ENCODE measurements at regions not wholly inside any gene's neighbourhood (a gene's known extent, or its start where the extent isn't known, plus 50 kb on each side); places are given as distances from the start of the nearest gene placed in this dataset.

DNA sequence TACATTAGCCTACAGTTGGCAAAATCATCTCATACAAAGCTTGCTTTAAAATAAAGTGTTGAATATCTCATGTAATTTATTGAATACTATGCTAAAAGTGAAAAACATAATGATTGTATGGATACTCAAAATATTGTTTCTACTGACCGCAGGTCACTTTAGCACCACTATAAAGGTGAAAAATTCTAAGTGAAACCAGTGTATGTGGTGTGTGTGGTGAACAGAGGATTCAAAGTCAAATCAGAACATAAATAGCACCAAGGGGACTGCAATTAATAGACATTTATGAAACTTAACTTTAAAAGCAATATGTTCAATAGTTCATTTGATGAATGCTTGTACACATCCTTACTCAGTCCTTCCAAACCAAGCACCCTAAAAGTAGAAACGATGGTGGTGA, 145.8 kb downstream of the AKAIN1 start:
- no peak for TF ChIP-seq EZH2 (IDR thresholded peaks at IDR 0.05; ENCODE audit: borderline replicate concordance, low read depth, low read length, poor library complexity, severe bottlenecking)
- TF ChIP-seq, protein P1, sequence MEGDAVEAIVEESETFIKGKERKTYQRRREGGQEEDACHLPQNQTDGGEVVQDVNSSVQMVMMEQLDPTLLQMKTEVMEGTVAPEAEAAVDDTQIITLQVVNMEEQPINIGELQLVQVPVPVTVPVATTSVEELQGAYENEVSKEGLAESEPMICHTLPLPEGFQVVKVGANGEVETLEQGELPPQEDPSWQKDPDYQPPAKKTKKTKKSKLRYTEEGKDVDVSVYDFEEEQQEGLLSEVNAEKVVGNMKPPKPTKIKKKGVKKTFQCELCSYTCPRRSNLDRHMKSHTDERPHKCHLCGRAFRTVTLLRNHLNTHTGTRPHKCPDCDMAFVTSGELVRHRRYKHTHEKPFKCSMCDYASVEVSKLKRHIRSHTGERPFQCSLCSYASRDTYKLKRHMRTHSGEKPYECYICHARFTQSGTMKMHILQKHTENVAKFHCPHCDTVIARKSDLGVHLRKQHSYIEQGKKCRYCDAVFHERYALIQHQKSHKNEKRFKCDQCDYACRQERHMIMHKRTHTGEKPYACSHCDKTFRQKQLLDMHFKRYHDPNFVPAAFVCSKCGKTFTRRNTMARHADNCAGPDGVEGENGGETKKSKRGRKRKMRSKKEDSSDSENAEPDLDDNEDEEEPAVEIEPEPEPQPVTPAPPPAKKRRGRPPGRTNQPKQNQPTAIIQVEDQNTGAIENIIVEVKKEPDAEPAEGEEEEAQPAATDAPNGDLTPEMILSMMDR (conservative IDR thresholded peaks at IDR 0.05; ENCODE audit: low read depth, low read length): no peak
